ENCODE measurements at regions not wholly inside any gene's neighbourhood (a gene's known extent, or its start where the extent isn't known, plus 50 kb on each side); places are given as distances from the start of the nearest gene placed in this dataset.

GRCh38 chr13:40490086-40490758, 176.2 kb downstream of the FOXO1 start:
- no peak for DNase-seq

GRCh38 chr13:40492511-40492910, 173.9 kb downstream of the FOXO1 start:
- no peak for DNase-seq

GRCh38 chr13:40494513-40494912, 171.9 kb downstream of the FOXO1 start:
- no peak for DNase-seq

DNA sequence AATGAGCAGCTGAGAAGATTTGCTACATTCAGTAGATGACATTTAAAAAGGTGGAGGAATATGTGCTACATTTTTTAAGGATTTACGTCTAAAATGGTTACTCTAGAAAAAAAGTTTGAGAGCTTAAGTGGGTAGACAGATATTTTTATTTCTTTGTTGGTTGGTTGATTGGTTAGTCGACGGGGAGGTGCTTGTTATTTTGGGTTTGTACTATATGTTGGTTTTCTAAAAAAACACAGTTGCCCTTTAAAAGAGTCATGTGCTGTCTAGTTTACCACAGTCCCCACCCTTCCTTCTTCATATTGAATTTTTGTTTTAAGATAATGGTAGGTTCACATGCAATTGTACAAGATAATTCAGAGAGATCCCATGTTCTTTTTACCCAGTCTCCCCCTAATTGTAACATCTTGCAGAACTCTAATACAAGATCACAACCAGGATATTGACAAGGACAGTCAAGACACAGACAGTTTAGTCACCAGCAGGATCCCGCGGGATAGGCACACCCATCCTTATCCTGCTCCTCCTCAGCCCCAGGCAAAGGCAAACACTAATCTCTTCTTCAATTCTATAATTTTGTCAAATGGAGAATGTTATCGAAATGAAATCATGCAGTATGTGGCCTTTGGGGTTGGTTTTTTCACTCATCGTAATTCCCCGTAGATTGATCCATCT, 171.4 kb downstream of the FOXO1 start:
- no peak for DNase-seq

DNA sequence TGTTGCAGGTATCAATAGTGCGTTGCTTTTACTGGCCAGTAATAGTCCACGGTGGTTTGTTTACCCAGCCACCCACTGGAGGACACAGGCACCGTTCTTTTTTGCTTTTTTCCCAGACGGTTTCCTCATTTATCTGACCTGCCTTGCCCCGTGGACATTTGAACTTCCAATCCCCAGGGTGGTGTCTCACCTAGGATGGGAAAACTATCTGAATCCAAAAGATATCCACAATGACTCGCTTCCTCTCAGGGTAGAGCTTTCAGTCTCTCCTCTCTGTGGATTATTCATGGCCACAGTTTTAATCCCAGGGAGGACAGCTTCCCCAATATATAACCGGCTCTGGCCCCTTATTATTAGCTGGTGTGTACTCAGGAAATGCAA, 170.8 kb downstream of the FOXO1 start:
- no peak for DNase-seq

DNA sequence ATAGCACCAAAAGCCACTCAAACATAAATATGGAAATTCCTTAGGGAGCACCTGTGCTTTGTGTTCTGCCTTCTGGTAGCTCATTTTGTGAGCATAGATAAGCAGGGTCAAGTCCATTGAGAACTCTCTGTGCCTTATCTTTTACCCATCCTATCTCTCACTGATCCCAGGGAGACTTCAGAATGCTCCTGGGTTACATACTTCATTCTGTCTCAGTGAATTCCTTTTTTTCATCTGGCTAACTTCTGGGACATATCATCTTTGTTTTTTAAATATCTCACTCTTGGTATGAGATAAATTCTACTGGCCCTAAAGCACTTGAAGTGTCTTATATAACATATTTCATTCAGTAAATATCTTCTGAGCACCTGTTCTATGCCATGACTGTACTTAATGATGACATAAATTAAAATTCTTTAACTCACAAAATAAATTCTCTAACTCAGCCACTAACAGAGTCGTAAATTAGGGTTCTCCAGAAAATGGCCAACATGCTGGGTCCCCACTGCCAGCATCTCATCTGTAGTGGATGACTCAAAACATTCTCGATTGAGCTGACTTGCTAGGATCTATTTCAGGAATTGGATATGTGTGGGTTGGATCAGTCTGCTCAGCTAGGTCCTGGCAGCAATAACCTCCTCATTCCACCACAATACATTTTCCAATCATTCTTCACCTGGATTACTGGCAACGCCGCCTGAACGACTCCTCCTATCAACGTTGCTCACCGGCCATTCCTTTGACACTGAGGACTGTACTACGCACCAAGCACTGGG, 170.2 kb downstream of the FOXO1 start:
- no peak for DNase-seq

GRCh38 chr13:40498461-40498860, 168.0 kb downstream of the FOXO1 start:
- DNase-seq: no peak

DNA sequence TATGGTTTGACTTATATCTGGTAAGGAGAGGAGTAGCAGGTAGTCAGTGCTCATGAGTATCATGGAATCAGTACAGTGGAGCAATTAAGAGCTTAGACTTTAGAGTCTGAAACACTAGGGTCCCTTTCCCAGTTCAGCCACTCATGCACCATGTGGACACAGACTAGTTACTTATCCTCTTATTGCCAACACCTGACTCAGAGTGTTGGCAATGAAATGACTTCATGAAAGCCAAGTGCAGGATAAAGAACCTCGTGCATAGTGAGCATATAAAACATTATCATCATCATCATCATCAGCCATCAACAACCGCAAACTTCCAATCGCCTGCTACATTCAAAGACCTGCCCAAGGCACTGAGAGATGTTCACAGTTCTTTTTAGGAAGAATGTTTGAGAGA, 164.2 kb downstream of the FOXO1 start:
- no peak for DNase-seq

DNA sequence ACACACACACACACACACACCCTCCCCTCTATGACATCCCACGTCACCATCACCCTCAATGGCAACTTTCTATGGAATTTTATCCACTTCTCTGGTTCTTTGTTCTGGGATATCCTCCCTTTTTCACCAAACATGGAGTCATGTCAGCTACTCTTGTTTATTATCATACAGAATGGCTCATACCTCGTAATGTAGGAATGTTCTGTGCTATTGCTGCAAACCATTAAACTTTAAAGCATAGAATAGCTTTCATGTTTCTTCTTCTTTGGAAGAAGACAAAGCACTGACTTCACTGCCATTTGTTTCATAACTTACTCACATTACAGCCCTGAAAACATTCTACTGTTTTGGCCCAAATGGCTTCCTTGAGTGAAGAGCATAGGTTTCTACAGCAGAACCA, 163.4 kb downstream of the FOXO1 start:
- DNase-seq: no peak

DNA sequence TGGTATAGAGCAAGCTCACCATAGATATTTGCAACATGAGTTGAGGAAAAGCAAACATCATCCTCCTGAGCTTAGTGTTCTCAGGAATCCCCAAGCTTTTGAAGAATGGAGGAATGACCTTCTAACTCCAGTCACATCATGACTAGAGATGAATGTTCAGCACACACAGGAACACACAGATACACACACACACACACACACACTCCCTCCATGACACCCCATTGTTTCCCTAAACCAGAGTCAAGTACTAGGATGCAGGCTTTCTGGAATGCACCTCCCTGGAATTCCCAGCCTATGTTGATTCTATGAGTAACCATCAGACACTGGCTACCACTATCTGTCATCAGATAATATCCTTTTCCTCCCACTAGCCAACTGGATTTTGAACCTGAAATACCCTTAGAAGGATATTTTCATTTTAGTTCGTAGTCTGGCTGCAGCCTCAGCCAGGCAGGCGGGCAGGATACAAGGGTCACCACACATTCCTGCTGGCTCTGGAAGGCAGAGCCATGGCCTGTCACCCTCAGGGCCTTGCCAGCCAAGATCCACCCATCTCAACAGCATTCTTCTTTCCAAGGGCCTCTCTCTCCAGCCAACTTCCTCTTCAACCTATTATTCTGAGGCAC, 162.4 kb downstream of the FOXO1 start:
- DNase-seq: no peak

DNA sequence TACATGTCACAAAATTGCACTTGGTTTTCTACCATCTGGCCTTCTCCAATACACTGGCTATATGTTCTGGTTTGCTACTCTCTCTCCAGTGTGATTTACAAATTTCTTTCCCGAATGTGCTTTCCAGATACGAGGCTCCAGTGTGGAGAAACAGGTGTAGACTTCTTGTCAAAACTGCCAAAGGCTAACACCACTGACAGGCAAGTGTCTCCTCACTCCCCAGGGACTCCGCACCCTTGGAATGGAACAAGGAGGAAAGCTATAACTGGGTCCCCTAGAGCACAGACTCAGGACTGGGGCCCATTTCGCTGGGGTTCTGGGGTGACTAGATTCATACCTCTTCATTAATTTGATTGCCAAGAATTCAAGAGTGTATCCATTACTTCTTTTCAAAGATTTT, 161.8 kb downstream of the FOXO1 start:
- no peak for DNase-seq

DNA sequence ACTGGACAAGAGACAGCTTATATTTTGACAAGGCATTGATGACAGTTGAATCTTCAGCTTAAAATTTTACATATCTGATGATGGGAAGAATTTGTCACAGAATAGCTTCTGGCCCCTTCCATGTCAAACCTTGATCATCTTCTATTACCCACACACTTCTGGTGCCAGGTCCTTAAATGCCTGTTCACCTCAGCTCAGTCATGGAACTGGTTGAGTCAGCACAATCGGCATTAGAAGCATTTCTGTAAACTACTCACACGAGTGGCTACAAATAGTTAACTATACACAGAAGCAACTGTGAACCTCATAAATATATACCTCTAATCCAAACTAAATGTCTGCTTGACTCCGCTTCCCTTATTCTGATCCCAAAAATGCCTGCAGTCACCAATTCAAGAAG, 161.2 kb downstream of the FOXO1 start:
- no peak for DNase-seq
